ENCODE measurements at regions not wholly inside any gene's neighbourhood (a gene's known extent, or its start where the extent isn't known, plus 50 kb on each side); places are given as distances from the start of the nearest gene placed in this dataset.

GRCh38 chr3:194884649-194885315 lies 199.1 kb downstream of the FAM43A start:
- TF ChIP-seq CTCF (conservative IDR thresholded peaks at IDR 0.05; ENCODE audit: low read depth, low read length) (no peak), EZH2 (IDR thresholded peaks at IDR 0.05; ENCODE audit: borderline replicate concordance, low read depth, low read length, poor library complexity, severe bottlenecking) (no peak)
